Spleen (tissue), 7 donors: ENCODE measurements at regions not wholly inside any gene's neighbourhood (a gene's known extent, or its start where the extent isn't known, plus 50 kb on each side); places are given as distances from the start of the nearest gene placed in this dataset.

ENCODE experiments used
- CTCF ChIP-seq, 11 experiments: fragments of 200-600 bp in 7 of 11; fragments of 450-650 bp in 4 of 11; sonication (generic) in 4 of 11; IDR thresholded peaks in 8 of 11; conservative IDR thresholded peaks in 3 of 11; 1 replicate in 7 of 11; 2 replicates in 4 of 11; pipeline versions ENCODE4 v1.4.0 to v1.8.0; 2016 to 2021; ENCODE audit warnings: antibody characterized with exemption in 11 of 11, inconsistent platforms in 4 of 11, mild to moderate bottlenecking in 1 of 11
- POLR2A ChIP-seq, 3 donors: fragments of 450-650 bp; IDR thresholded peaks; one replicate each; pipeline ENCODE4 v1.5.1; 2017; ENCODE audit warnings: antibody characterized with exemption in 3 of 3, mild to moderate bottlenecking in 1 of 3
- donor health status: DM: no; HTN: no; CAD: no; lungs with moderate emphysema.
- donor health status: DM: no; HTN: no; CAD: no.
- donor health status: DM: no; HTN: no; CAD: no.

DNA sequence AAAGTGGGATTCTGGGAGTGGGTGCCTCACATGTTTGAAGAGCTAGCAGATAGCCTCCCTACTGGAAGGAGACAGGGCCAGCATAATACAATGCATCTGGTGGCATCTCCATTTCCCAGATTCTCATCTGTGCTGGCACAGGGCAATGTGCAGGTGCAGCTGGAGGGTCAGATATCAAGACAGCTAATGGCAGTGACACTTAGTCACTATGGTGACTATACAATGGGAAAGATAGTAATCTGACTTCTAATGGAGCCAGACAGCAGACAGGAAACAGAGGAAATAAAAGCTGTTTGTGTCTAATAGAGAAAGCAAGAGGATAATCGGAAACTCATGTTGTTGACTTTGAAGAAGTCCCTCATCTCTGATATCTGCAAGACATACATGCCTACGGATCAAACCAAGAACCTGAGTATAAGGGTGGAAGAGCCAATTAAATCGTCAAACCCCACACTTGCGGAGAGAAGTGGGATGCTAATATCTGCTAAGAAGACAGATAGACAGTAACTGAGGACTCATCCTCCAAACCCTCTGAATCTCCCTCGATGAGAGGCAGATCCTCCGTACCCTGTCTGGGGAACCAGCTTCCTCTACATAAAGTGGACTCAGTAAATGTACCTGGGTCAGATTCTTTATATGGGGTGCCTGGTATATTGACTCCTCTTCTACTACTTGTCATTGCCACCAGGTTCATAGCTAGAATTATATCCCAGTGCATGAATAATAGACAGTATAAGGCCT lies 692.7 kb downstream of the SOCS6 start:
- no peak for TF ChIP-seq CTCF (IDR thresholded peaks at IDR 0.05 in 8 of 11, conservative IDR thresholded peaks at IDR 0.05 in 3 of 11)
- TF ChIP-seq POLR2A (IDR thresholded peaks at IDR 0.05): no peak
